Hepatocyte (in vitro differentiated cells): ENCODE measurements at regions not wholly inside any gene's neighbourhood (a gene's known extent, or its start where the extent isn't known, plus 50 kb on each side); places are given as distances from the start of the nearest gene placed in this dataset.

Experiments
- DNase-seq: peaks from one replicate; pipeline ENCODE4 v3.0.0-alpha.2; 2016; ENCODE audit warnings: low spot score
- H2AFZ ChIP-seq: fragments of 200-600 bp; sonication (generic); 2 replicates; pipeline ENCODE4 v1.6.0; 2016; ENCODE audit warnings: antibody characterized with exemption, mild to moderate bottlenecking
- H3K27ac ChIP-seq: fragments of 200-600 bp; sonication (generic); 2 replicates; pipeline ENCODE4 v1.5.1; 2016; ENCODE audit warnings: mild to moderate bottlenecking
- H3K27me3 ChIP-seq: fragments of 200-600 bp; sonication (generic); 2 replicates; pipeline ENCODE4 v1.6.1; 2016
- H3K36me3 ChIP-seq: fragments of 200-600 bp; sonication (generic); replicated peaks from 2 replicates; pipeline ENCODE4 v1.5.1; 2016; ENCODE audit warnings: low read depth; ENCODE audit not compliant: insufficient read depth
- H3K4me1 ChIP-seq: fragments of 200-600 bp; sonication (generic); 2 replicates; pipeline ENCODE4 v1.5.1; 2016; ENCODE audit warnings: mild to moderate bottlenecking, moderate library complexity; ENCODE audit not compliant: insufficient read depth
- H3K4me2 ChIP-seq: fragments of 200-600 bp; sonication (generic); 2 replicates; pipeline ENCODE4 v1.6.0; 2016
- H3K4me3 ChIP-seq: fragments of 200-600 bp; sonication (generic); 2 replicates; pipeline ENCODE4 v1.5.1; 2016; ENCODE audit warnings: mild to moderate bottlenecking
- H3K79me2 ChIP-seq: fragments of 200-600 bp; sonication (generic); 2 replicates; pipeline ENCODE4 v1.6.0; 2017; ENCODE audit warnings: mild to moderate bottlenecking
- H3K9me2 ChIP-seq: fragments of 200-600 bp; sonication (generic); replicated peaks from 2 replicates; pipeline ENCODE4 v1.6.0; 2017; ENCODE audit warnings: mild to moderate bottlenecking; ENCODE audit not compliant: insufficient read depth
- H3K9me3 ChIP-seq: fragments of 200-600 bp; sonication (generic); 2 replicates; pipeline ENCODE4 v1.5.1; 2016; ENCODE audit warnings: low read depth, mild to moderate bottlenecking
- H4K20me1 ChIP-seq: fragments of 200-600 bp; sonication (generic); 2 replicates; pipeline ENCODE4 v1.6.0; 2016; ENCODE audit warnings: mild to moderate bottlenecking; ENCODE audit not compliant: insufficient read depth, poor library complexity, severe bottlenecking
- CTCF ChIP-seq: fragments of 200-600 bp; sonication (generic); IDR thresholded peaks from 2 replicates; pipeline ENCODE4 v1.5.1; 2016; ENCODE audit warnings: antibody characterized with exemption, mild to moderate bottlenecking; ENCODE audit not compliant: poor library complexity
- EZH2 ChIP-seq: fragments of 200-600 bp; sonication (generic); IDR thresholded peaks from 2 replicates; pipeline ENCODE4 v1.6.1; 2016; ENCODE audit warnings: antibody characterized with exemption, mild to moderate bottlenecking, borderline replicate concordance
- EZH2phosphoT487 ChIP-seq: fragments of 200-600 bp; sonication (generic); IDR thresholded peaks from one replicate; pipeline ENCODE4 v1.6.1; 2018; ENCODE audit warnings: antibody characterized with exemption, mild to moderate bottlenecking, low read depth, moderate library complexity; ENCODE audit not compliant: unreplicated experiment, severe bottlenecking
- WGBS: methylation state at CpG from one replicate; pipeline ENCODE4 v1.1.6; 2016; ENCODE audit warnings: low lambda C conversion rate; ENCODE audit errors: missing lambda C conversion rate; 5-methylcytosine and 5-hydroxymethylcytosine counted together

GRCh38 chr6:120588424-120588823, 745.9 kb downstream of the TBC1D32 start:
- no peaks in the 10 kb centered on the region for H4K20me1 ChIP-seq
- H3K79me2 ChIP-seq, result no peaks in the 10 kb centered on the region
- H3K27me3 ChIP-seq, result no peaks in the 10 kb centered on the region
- no peaks in the 10 kb centered on the region for H3K9me2 ChIP-seq
- no peak for DNase-seq
- no peaks in the 10 kb centered on the region for H3K9me3 ChIP-seq
- TF ChIP-seq EZH2phosphoT487, result no peak
- TF ChIP-seq EZH2, result no peak
- no peak for TF ChIP-seq CTCF
- 80% methylated on average over 4 of the region's 4 CpGs for WGBS
- no peaks in the 10 kb centered on the region for H3K4me1 ChIP-seq
- no peaks in the 10 kb centered on the region for H3K36me3 ChIP-seq
- no peak overlapping the region for H3K4me2 ChIP-seq
- no peak overlapping the region for H3K4me3 ChIP-seq
- no peak overlapping the region for H2AFZ ChIP-seq
- H3K27ac ChIP-seq, result no peak overlapping the region

DNA sequence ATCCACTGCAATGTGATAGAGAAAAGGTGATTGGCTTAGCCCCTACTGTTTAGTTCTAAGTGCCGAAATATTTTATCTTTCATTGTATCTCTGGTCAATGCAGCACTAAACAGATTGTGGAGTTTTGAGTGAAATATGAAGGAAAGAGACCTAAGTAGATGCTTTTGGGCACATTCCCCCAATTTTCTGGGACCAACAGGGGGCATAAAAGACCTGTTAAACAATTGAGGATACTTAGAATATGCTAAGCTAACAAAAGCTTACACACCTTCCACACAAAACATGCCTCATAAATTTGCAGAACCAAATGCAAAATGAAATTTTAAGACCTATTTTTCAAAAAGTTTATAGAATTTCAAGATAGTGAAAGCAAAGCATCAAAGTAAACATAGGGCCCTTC, 746.9 kb downstream of the TBC1D32 start:
- H3K4me3 ChIP-seq, result no peak overlapping the region
- no peaks in the 10 kb centered on the region for H3K9me2 ChIP-seq
- H3K4me2 ChIP-seq, result no peak overlapping the region
- no peaks in the 10 kb centered on the region for H3K79me2 ChIP-seq
- WGBS, result 95% methylated on average over 1 of the region's 1 CpG
- H3K27me3 ChIP-seq, result no peaks in the 10 kb centered on the region
- no peaks in the 10 kb centered on the region for H4K20me1 ChIP-seq
- DNase-seq, result no peak
- no peak for TF ChIP-seq EZH2
- no peak for TF ChIP-seq EZH2phosphoT487
- no peak for TF ChIP-seq CTCF
- H3K9me3 ChIP-seq, result no peaks in the 10 kb centered on the region
- no peaks in the 10 kb centered on the region for H3K4me1 ChIP-seq
- no peaks in the 10 kb centered on the region for H3K36me3 ChIP-seq
- no peak overlapping the region for H3K27ac ChIP-seq
- no peak overlapping the region for H2AFZ ChIP-seq

DNA sequence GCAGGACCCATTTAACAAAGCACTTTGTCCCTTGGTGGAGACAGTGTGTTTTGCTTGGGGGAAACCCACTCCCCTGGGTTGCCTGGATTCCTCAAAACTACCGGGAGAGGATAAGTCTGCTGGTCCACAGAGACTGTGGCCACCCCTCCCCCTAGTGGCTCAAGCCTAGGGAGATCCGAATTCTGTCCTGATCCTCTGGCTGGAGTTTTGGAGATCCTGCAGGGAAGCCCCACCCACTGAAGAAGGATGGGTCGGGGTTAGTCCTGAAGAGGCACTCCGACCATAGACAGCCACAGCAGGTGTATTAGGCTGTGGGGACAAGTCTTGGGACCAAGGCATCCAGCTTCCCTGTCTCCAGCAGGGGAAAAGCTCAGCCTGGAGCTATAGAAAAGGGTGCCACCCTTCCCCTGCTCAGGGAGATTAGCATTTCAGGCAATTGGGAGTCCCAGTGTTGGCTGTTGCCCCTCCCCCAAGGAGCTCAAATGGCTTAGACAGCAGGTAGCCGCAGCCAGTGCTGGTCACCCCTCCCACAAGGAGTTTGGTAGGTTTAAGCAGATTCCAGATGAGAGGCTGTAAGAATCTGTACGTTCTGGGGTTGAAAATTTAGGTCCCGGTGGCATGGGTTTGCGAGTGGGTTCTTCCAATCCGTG, 750.0 kb downstream of the TBC1D32 start:
- Histone ChIP-seq H4K20me1 (no peaks in the 10 kb centered on the region), H3K4me3 (no peak overlapping the region), H3K4me1 (no peaks in the 10 kb centered on the region), H3K9me2 (no peaks in the 10 kb centered on the region), H3K9me3 (no peaks in the 10 kb centered on the region), H2AFZ (no peak overlapping the region), H3K4me2 (no peak overlapping the region), H3K79me2 (no peaks in the 10 kb centered on the region), H3K27ac (no peak overlapping the region), H3K27me3 (no peaks in the 10 kb centered on the region), H3K36me3 (no peaks in the 10 kb centered on the region)
- DNase-seq, result no peak
- 75% methylated on average over 9 of the region's 9 CpGs for WGBS
- no peak for TF ChIP-seq EZH2
- TF ChIP-seq EZH2phosphoT487, result no peak
- no peak for TF ChIP-seq CTCF
